ENCODE measurements at regions not wholly inside any gene's neighbourhood (a gene's known extent, or its start where the extent isn't known, plus 50 kb on each side); places are given as distances from the start of the nearest gene placed in this dataset.

GRCh38 chr9:99335280-99335679, 113.2 kb downstream of the SEC61B start:
- no peak for TF ChIP-seq CTCF (conservative IDR thresholded peaks at IDR 0.05; ENCODE audit: low read length)
- no peak for TF ChIP-seq EZH2phosphoT487 (IDR thresholded peaks at IDR 0.05; ENCODE audit: borderline replicate concordance, low read depth, low read length)
